G401.6 (cell line): ENCODE measurements at regions not wholly inside any gene's neighbourhood (a gene's known extent, or its start where the extent isn't known, plus 50 kb on each side); places are given as distances from the start of the nearest gene placed in this dataset.
"Not testable (repeated sequence)": the region's sequence is repeated elsewhere in the genome, so short reads cannot be mapped to it uniquely, and the experiment has no call there.

ENCODE experiments used
- FAIRE-seq: peaks from 2 replicates; lab custom pipeline; 2012; peaks lifted over from hg19 to GRCh38; lab: Jason Lieb, UNC

GRCh38 chrX:896256-896655, 265.7 kb downstream of the SHOX start:
- no peak for FAIRE-seq

- FAIRE-seq, result no peak
These were observed 259.5 kb downstream of the SHOX start for GRCh38 chrX:889966-890651.

GRCh38 chrX:887724-888123, 257.1 kb downstream of the SHOX start:
- not testable (repeated sequence) for FAIRE-seq

DNA sequence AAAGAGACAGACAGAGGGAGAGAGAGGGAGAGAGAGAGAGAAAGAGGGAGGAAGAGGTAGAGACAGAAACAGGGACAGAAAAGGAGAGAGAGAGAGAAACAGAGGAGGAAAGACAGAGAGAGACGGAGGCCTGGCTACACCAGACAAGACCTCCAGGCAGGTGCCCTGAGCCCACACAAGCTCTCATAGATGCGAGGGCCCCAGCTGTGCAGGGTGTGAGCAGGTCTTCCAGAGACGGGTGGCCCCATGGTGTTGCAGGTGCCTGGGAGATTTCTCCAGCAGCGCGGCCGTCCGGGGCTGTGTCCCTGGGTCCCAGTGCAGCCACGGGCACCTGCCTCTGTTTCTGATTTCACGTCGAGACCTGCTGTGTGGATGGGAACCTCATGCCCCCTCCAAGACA, 253.0 kb downstream of the SHOX start:
- no peak for FAIRE-seq

DNA sequence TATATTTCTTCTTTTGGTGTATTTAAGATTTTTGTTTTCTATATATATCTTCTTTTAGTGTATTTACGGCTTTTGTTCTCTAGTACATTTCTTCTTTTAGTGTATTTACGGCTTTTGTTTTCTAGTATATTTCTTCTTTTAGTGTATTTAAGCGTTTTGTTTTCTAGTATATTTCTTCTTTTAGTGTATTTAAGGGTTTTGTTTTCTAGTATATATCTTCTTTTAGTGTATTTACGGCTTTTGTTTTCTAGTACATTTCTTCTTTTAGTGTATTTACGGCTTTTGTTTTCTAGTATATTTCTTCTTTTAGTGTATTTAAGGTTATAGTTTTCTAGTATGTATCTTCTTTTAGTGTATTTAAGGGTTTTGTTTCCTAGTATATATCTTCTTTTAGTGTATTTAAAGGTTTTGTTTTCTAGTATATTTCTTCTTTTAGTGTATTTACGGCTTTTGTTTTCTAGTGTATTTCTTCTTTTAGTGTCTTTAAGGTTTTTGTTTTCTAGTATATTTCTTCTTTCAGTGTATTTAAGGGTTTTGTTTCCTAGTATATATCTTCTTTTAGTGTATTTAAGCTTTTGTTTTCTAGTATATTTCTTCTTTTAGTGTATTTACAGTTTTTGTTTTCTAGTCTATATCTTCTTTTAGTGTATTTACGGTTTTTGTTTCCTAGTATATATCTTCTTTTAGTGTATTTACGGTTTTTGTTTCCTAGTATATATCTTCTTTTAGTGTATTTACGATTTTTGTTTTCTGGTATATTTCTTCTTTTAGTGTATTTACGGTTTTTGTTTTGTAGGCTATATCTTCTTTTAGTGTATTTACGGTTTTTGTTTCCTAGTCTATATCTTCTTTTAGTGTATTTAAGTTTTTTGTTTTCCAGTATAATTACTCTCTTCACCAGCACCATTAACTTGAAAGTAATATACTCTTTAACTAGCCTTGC, 249.4 kb downstream of the SHOX start:
- FAIRE-seq, result peak; percentile 97

- FAIRE-seq, result no peak
These were observed 243.5 kb downstream of the SHOX start for GRCh38 chrX:874061-874460.

DNA sequence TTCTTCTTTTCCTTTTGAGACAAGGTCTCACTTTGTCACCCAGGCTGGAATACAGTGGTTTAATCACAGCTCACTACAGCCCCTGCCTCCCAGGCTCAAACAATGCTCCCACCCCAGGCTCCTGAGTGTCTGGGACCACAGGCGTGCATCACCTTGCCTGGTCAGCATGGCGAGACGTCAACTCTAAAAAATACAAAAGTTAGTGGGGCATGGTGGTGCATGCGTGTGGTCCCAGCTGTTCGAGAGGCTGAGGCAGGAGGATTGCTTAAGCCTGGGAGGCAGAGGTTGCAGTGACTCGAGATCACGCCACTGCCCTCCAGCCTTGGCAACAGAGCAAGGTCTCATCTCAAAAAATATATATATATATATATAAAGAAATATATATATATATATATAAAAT, 242.4 kb downstream of the SHOX start:
- FAIRE-seq, result no peak

GRCh38 chrX:872090-872489, 241.5 kb downstream of the SHOX start:
- no peak for FAIRE-seq

DNA sequence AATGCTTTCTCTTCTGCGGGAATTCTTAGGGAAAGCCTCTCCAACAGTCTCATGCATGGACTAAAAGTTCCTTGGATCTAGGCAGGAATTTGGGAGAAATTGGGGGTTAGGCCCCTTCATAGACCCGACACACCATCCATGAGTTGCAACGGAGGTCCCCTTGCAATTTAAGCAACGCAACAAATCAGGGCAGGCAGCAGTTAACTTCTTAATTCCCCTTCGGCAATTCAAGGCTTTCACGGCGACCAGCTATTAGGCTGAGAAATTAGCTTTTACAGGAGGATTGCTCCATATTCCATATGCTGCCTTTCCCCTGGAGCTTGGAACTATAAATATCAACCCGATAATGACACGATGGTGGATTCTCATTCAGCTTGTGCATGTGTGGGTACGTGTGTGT, 241.0 kb downstream of the SHOX start:
- FAIRE-seq, result no peak

GRCh38 chrX:867966-868647, 237.5 kb downstream of the SHOX start:
- no peak for FAIRE-seq

GRCh38 chrX:867502-867901, 236.9 kb downstream of the SHOX start:
- no peak for FAIRE-seq

DNA sequence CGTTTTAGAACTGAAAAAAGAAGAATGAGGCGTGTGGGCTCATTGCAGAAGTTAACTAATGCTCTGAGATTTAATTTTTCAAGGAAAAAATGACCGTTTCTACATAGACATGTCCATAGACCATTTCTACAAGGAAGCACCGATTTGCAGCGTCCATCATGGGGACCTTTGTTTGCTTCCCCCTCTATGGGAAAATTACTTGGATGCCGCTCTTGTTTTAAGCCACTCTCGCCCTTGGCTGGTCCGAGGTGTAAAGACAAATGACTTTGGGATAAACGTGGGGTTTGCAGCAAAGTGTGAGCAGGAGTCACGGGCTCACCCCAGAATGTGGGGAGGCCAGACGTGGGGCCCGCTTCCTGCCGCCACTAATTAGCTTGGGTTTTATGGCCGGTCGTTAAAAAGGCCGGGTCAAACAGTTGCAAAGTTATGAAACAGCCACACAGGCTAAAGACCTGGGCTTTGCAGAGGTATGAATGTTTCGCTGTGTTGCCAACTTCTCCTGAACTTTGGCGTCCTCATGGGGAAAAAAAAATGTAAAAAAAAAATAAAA, 235.9 kb downstream of the SHOX start:
- FAIRE-seq, result no peak

DNA sequence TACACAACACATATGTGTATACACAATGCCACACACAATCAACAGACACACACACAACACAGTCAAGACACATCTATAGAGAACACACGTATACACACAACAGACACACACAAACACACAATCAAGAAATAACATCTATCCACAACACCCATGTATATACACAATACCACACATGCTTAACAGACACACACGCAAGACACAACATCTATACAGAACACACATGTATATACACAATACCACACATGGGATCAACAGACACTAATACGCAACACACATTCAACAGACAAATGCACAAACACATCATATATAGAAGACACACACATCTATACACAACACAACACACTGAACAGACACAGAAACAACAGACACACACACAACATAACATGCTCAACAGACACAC, 234.8 kb downstream of the SHOX start:
- no peak for FAIRE-seq

DNA sequence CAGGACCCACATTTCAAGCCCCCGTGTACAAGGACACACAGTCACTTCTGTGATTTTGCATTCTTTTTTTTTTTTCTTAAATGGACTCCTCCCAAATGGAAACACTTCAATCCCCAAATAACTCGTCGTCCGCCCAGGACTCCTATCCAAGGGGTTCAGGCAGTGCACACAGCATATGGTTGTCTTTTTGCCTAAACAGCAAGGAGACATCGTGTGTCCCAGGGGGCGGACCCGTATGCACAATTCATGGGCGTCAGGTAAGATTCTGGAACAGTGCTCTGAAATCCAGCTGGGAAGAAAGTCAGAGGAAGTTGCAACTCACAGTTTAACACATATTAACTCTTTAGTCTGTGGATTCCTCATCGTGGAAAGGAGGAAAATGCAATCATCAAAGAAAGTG, 231.3 kb downstream of the SHOX start:
- no peak for FAIRE-seq

GRCh38 chrX:861340-861890, 230.8 kb downstream of the SHOX start:
- FAIRE-seq, result no peak

DNA sequence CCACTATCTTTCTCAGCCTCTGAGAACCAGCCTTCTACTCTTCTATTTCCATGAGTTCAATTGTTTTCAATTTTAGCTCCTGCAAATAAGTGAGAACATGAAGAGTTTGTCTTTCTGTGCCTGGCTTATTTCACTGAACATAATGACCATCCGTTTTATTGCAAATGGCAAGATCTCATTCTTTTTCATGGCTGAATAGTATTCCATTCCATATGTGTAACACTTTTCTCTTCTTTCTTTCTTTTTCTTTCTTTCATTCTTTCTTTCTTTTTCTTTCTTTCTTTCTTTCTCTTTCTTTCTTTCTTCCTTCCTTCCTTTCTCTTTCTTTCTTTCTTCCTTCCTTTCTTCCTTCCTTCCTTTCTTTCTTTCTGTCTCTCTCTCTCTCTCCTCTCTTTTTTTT, 228.7 kb downstream of the SHOX start:
- FAIRE-seq, result no peak

DNA sequence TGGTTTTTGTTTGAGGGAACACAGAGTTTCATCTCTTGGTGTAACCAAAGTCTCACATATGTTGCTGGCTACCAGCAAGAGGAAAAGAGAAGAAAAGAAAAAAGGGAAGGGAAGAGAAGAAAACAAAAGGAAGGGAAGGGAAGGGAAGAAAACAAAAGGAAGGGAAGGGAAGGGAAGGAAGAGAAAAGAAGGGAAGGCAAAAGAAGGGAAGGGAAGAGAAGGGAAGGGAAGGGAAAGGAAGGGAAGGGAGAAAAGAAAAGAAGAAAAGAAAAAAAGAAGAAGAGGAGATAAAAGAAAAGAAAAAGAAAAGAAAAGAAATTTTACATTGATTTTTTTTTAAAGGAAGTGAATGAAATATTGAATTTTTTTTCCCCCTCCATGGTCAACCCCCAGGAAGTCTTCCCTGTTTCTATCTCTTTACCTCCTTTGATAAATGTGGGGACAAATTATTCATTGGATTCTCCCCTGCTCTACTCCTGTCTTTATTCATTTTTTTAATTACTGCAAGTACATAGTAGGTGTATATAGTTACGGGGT, 228.0 kb downstream of the SHOX start:
- FAIRE-seq, result no peak

- no peak for FAIRE-seq
These were observed 226.8 kb downstream of the SHOX start for GRCh38 chrX:857376-857775.

- FAIRE-seq, result no peak
These were observed 226.1 kb downstream of the SHOX start for GRCh38 chrX:856566-857290.

GRCh38 chrX:853304-853703, 222.7 kb downstream of the SHOX start:
- no peak for FAIRE-seq

DNA sequence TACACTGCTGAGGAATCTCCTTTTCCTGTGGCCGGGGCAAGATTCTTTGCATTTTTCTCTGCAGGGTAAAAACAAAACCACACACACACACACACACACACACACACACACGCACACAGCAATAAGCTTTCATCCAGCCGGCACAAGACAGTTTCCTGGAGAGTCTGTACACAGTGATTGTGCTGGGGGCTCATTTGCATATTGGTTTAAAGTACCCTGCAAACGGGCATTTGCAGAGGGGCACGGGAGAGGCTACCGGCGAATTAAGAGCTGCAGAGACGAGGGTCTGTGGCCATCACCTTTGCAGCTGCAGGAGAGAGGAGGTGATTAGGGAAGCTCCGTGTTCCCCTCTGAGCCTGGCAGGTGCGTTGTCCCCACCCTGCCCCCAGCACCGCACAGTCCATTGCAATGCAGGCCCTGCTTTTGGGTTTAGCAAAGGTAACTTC, 219.9 kb downstream of the SHOX start:
- FAIRE-seq, result no peak
